Transverse colon (tissue), 4 donors: ENCODE measurements at regions not wholly inside any gene's neighbourhood (a gene's known extent, or its start where the extent isn't known, plus 50 kb on each side); places are given as distances from the start of the nearest gene placed in this dataset.

Source experiments
- DNase-seq: peaks from one replicate; pipeline ENCODE4 v3.0.0-alpha.2; 2019
- H3K27ac ChIP-seq, 4 donors: fragments of 200-600 bp; sonication (generic); 2 replicates each; pipeline ENCODE4 v1.5.1; 2016 to 2018; ENCODE audit warnings: inconsistent platforms in 4 of 4
- H3K27me3 ChIP-seq: fragments of 200-600 bp; sonication (generic); 2 replicates; pipeline ENCODE4 v1.5.1; 2017; ENCODE audit warnings: inconsistent platforms
- H3K36me3 ChIP-seq, 4 donors: fragments of 200-600 bp; sonication (generic); 2 replicates each; pipeline ENCODE4 v1.5.1; 2017 to 2019; ENCODE audit warnings: inconsistent platforms in 4 of 4
- H3K4me1 ChIP-seq, 4 donors: fragments of 200-600 bp; sonication (generic); 2 replicates each; pipeline ENCODE4 v1.5.1; 2017 to 2020; ENCODE audit warnings: inconsistent platforms in 4 of 4
- H3K4me3 ChIP-seq, 4 donors: fragments of 200-600 bp; sonication (generic); 1 replicate in 1 of 4; 2 replicates in 3 of 4; pipeline versions ENCODE4 v1.5.1 to v1.6.1; 2017 to 2019; ENCODE audit warnings: inconsistent platforms in 4 of 4
- H3K9me3 ChIP-seq, 2 donors: fragments of 200-600 bp; sonication (generic); 2 replicates each; pipeline ENCODE4 v1.5.1; 2017 to 2019; ENCODE audit warnings: inconsistent platforms in 2 of 2
- CTCF ChIP-seq, 5 experiments: fragments of 200-600 bp in 3 of 5; fragments of 450-650 bp in 2 of 5; sonication (generic) in 3 of 5; IDR thresholded peaks; 1 replicate in 2 of 5; 2 replicates in 3 of 5; pipeline ENCODE4 v1.5.1; 2016 to 2017; ENCODE audit warnings: antibody characterized with exemption in 5 of 5, inconsistent platforms in 3 of 5, mild to moderate bottlenecking in 2 of 5, moderate library complexity in 1 of 5
- POLR2A ChIP-seq: fragments of 450-650 bp; IDR thresholded peaks from one replicate; pipeline ENCODE4 v1.6.1; 2016; ENCODE audit warnings: antibody characterized with exemption, mild to moderate bottlenecking, moderate library complexity
- POLR2AphosphoS5 ChIP-seq, 3 donors: sonication (generic); formaldehyde crosslinking; IDR thresholded peaks; one replicate each; pipeline ENCODE4 v1.6.1; 2016; ENCODE audit warnings: antibody characterized with exemption in 3 of 3
- WGBS, 2 donors: methylation state at CpG; one replicate each; pipeline ENCODE4 v1.1.5; 2018; ENCODE audit warnings: low coverage in 1 of 2; 5-methylcytosine and 5-hydroxymethylcytosine counted together
- in situ Hi-C, 4 donors: fragments of 200-750 bp; cut with MboI; loops; one replicate each; pipeline versions ENCODE4 v1.15.0 to v1.15.1; 2017; ENCODE audit warnings: low sequenced_read_pairs in 3 of 4, low pct_ligation_motif_present in 1 of 4, low pct_unique_long_range_greater_than_20kb in 1 of 4
- intact Hi-C: fragments of 100-400 bp; cut with DNase I; formaldehyde crosslinking; loops from one replicate; pipeline ENCODE4 v1.15.1; 2023; ENCODE audit warnings: low total_unique reads

- H3K36me3 ChIP-seq, result no peaks in the 10 kb centered on the region
- in situ Hi-C loops (loop anchor here in 1 of 4 donors (25.0 kb wide), 1 partner anchor 232 kb away; the partner anchor contains the start of gene MARCKS), intact Hi-C loops (no loop called here)
- H3K4me3 ChIP-seq, result no peak overlapping the region
- H3K9me3 ChIP-seq, result no peaks in the 10 kb centered on the region
- peaks cover 8 to 60% (median 29%) of the 10 kb centered on the region in 4 donors for H3K4me1 ChIP-seq
- DNase-seq, result no peak
- WGBS, 2 donors, result 45 to 57% methylated on average over 1 of the region's 1 CpG
- H3K27me3 ChIP-seq, result no peaks in the 10 kb centered on the region
- H3K27ac ChIP-seq, result peak overlapping the region; percentile 57 to 74 (median 72)
- TF ChIP-seq CTCF (IDR thresholded peaks at IDR 0.05), result no peak
- TF ChIP-seq POLR2AphosphoS5 (IDR thresholded peaks at IDR 0.05), result no peak
Observed at GRCh38 chr6:113629975-113630737, 227.0 kb upstream of the MARCKS start.

GRCh38 chr6:113630738-113631535 is 226.2 kb upstream of the MARCKS start:
- in situ Hi-C loops (loop anchor here in 1 of 4 donors (25.0 kb wide), 1 partner anchor 231 kb away; the partner anchor contains the start of gene MARCKS), intact Hi-C loops (no loop called here)
- no peak overlapping the region for H3K4me3 ChIP-seq
- 62 to 64% methylated on average over 4 to 7 of the region's 7 CpGs for WGBS, 2 donors
- no peaks in the 10 kb centered on the region for H3K9me3 ChIP-seq
- H3K36me3 ChIP-seq, result no peaks in the 10 kb centered on the region
- TF ChIP-seq POLR2AphosphoS5 (IDR thresholded peaks at IDR 0.05) (no peak), CTCF (IDR thresholded peaks at IDR 0.05) (no peak)
- H3K27me3 ChIP-seq, result no peaks in the 10 kb centered on the region
- H3K27ac ChIP-seq, result peak overlapping the region; percentile 57 to 74 (median 72)
- peak; percentile 47 for DNase-seq
- peaks cover 8 to 68% (median 34%) of the 10 kb centered on the region in 4 donors for H3K4me1 ChIP-seq

GRCh38 chr6:113631666-113632065 is 225.5 kb upstream of the MARCKS start:
- intact Hi-C loops (no loop called here), in situ Hi-C loops (loop anchor here in 1 of 4 donors (25.0 kb wide), 1 partner anchor 231 kb away; the partner anchor contains the start of gene MARCKS)
- 69 to 77% methylated on average over 2 to 3 of the region's 3 CpGs for WGBS, 2 donors
- H3K4me1 ChIP-seq, result peaks cover 12 to 75% (median 40%) of the 10 kb centered on the region in 4 donors
- TF ChIP-seq POLR2AphosphoS5 (IDR thresholded peaks at IDR 0.05), result no peak
- no peak for TF ChIP-seq CTCF (IDR thresholded peaks at IDR 0.05)
- no peak for DNase-seq
- no peaks in the 10 kb centered on the region for H3K36me3 ChIP-seq
- H3K9me3 ChIP-seq, result no peaks in the 10 kb centered on the region
- H3K27me3 ChIP-seq, result no peaks in the 10 kb centered on the region
- peak overlapping the region; percentile 57 to 74 (median 72) for H3K27ac ChIP-seq
- H3K4me3 ChIP-seq, result no peak overlapping the region

- in situ Hi-C loops, result loop anchor here in 1 of 4 donors (25.0 kb wide), 1 partner anchor 230 kb away; the partner anchor contains the start of gene MARCKS
- H3K4me1 ChIP-seq, result peaks cover 12 to 79% (median 41%) of the 10 kb centered on the region in 4 donors
- peak overlapping the region in 1 of 4 donors; percentile 29 for H3K4me3 ChIP-seq
Observed at GRCh38 chr6:113632220-113632864, 224.8 kb upstream of the MARCKS start.

More at GRCh38 chr6:113632220-113632864, 224.8 kb upstream of the MARCKS start:
- no peaks in the 10 kb centered on the region for H3K27me3 ChIP-seq
- H3K36me3 ChIP-seq, result no peaks in the 10 kb centered on the region
- no peaks in the 10 kb centered on the region for H3K9me3 ChIP-seq
- peak overlapping the region; percentile 57 to 74 (median 72) for H3K27ac ChIP-seq
- DNase-seq, result peak; percentile 54
- 10 to 12% methylated on average over 3 to 8 of the region's 8 CpGs for WGBS, 2 donors
- intact Hi-C loops, result no loop called here
- TF ChIP-seq POLR2AphosphoS5 (IDR thresholded peaks at IDR 0.05) (peak in 1 of 3 donors; percentile 31), CTCF (IDR thresholded peaks at IDR 0.05) (no peak), POLR2A (peak; percentile 17)
